HG02610 (cell line): ENCODE measurements at regions not wholly inside any gene's neighbourhood (a gene's known extent, or its start where the extent isn't known, plus 50 kb on each side); places are given as distances from the start of the nearest gene placed in this dataset.

ENCODE experiments used
- ATAC-seq: cut with Tn5 transposase; IDR thresholded peaks from one replicate; pipeline ENCODE4 v1.9.1; 2021; ENCODE audit warnings: mild to moderate bottlenecking, moderate library complexity; ENCODE audit not compliant: unreplicated experiment

DNA sequence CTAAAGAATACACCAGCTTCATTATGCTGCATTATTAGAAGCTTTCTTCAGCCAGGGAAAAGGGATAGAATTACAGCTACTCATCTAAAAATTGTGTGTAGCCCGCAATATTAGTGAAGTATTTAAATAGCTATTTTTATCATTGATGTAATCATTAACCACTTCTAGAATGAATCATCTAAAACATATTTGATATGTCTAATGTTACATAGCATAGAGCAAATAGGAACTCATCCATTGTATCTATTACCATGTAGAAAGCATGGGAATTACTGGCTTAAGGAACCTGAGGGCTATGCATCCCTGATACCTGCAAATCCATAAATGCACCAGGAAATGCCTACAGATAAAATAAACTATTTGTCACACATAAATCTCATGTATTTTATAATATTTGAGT is 54.5 kb upstream of the VGLL3 start:
- no peak for ATAC-seq

DNA sequence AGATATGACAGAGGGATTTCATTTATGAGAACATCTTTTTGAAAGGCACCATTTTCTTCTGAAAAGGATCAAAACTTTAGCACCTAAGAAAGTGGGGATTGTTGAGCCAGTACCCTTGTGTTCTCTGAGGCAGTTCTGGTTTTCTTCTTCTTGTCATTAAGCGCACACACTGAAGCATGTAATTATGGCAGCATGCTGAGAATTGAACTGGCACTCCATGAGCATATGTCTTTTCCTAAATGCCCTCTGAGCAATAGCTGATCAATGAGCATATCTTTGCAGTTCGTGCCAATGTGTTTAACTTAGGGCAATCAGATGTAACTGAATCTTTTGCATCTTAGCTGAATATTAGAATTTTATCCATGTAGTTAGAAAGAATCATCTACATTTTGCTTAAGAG is 53.9 kb upstream of the VGLL3 start:
- ATAC-seq, result no peak

GRCh38 chr3:87044409-87044808 is 53.5 kb upstream of the VGLL3 start:
- ATAC-seq, result no peak

DNA sequence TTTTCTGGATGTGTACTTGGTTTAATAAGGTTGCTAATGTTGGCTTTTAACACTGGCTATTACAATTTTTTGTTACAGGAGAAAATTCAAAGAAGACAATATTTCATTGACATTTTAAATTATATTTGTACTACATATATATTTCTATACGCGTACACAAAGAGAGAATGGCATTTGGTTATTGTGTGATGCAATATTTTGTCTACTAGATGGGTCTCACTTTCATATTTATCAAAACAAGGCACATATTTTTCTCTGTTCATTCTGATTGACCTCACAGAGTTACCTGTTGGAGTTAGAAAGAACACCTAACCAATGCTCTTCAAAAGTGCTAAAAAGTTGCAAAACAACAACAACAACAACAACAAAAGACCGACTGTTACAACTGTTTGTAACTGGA is 50.2 kb upstream of the VGLL3 start:
- ATAC-seq, result no peak
